Umbilical cord (tissue), 1 donor: ENCODE measurements at regions not wholly inside any gene's neighbourhood (a gene's known extent, or its start where the extent isn't known, plus 50 kb on each side); places are given as distances from the start of the nearest gene placed in this dataset.

Source experiments
- DNase-seq: peaks from one replicate; pipeline ENCODE4 v3.0.0-alpha.2; 2015; ENCODE audit warnings: low spot score

DNA sequence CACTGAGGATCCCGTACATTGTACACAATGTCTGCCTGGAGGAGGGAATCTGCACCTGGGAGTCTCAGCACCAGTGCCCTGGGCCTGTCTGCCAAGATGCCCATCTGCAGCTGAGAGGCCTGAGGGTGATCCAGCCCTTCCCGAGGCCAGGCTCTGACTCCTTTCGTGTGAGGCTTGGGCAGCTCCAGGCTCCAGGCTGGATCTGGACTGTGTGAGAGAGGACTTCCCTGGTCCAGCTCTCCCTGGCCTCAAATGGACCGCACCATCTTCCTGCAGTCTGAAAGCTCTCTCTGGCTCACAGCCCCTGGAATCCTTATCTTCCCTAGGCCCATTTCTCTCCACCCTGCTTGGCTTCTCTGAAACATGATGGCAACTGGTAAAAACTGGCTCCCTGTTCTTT, 324.6 kb downstream of the DYSF start:
- DNase-seq, result no peak

DNA sequence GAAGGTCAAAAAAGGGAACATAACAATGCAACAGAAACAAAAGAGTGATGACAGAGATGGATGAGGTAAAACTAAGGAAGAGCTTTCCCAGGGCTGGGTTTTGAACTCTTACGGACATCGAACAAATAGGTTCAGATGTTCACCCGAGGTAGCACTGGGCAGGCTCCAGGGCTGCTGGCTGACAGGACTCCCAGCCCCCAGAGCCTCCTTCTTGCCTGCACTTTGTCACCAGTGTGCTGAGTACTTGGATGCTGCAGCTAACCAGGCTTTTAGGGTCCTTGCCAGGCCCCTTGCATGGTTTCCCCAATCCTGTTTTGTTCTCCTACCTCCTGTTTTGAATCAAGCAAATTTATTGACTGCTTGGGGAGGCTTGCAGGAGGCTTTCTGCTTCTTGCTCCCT, 322.9 kb downstream of the DYSF start:
- DNase-seq, result no peak

DNA sequence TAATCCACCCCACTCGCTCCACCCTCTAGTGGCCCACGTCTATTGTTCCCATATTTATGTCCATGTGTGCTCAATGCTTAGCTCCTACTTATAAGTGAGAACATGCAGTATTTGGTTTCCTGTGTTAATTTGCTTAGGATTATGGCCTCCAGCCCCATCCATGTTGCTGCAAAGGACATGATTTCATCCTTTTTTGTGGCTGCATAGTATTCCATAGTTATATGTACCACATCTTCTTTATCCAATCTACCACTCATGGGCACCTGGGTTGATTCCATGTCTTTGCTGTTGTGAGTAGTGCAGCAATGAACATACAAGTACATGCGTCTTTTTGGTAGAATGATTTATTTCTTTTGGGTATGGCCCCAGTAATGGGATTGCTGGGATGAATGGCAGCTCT, 319.9 kb downstream of the DYSF start:
- no peak for DNase-seq

DNA sequence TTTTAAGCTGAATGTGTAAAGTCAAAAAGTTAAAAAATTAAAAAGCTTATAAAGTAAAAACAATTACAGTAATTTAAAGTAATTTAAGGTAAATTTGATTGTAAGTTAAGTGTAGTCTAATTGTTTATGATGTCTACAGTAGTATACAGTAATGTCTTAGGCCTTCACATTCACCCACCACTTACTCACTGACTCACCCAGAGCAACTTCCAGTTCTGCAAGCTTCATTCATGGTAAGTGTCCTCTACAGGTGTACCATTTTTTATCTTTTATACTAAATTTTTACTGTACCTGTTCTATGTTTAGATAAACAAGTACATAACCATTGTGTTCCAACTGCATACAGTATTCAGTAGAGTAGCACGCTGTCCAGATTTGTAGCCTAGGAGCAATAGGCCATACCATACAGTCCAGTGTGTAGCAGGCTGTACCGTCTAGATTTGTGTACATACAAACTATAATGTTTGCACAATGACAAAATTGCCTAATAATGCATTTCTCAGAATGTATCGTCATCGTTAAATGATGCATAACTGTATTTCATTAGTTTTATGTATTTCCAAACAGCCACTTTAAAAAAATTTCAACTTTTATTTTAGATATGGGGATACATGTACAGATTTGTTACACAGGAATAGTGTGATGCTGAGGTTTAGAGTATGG, 319.3 kb downstream of the DYSF start:
- no peak for DNase-seq

- no peak for DNase-seq
Measured at GRCh38 chr2:71767663-71768062, 314.3 kb downstream of the DYSF start.

GRCh38 chr2:71759060-71759459, 305.7 kb downstream of the DYSF start:
- no peak for DNase-seq

DNA sequence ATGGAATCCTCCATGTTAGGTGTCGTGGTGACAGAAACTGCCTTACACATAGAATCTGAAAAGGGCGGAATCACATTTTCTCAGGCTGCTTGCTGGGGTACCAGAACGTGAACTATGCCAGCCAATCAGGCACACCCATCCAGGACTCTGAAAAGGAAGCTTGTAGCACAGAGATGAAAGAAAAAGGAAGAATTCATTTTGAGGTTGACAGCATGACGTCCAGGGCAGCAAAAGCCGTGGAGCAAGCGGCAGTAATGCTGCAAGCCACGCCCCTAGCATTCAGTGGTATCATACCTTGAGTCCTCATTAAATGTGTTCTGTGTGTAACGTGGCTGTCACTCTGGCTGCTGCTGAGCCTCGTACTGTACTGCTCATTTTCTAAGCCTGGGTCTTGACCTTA, 304.0 kb downstream of the DYSF start:
- DNase-seq, result no peak

DNA sequence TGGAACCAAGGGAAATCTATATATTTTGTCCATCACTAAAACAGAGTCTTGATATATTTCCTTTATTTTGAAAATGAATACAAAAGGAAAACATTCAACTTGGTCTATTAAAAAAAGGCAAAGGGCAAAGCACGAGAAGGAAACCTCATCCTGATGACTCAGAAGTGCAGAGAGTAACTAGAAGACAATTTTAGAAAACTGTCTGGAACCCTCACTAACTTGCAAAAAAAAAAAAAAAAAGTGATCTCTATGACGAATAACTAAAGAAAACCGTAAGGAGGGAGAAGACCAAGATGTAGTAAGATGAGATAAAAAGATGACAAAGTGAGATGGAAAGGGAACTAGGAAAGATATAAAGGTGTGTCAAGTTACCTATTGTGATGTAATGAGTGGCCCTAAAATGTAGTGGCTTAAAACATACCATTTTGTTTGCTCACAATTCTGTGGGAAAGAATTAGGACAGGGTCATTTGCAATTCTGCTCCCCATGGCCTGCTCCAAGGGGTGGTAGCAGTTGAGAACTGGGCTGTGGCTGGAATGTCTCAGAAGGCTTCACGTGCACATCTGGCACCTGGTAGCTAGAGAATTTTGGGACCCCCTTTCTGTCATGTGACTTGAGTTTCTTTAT, 303.0 kb downstream of the DYSF start:
- DNase-seq, result no peak

DNA sequence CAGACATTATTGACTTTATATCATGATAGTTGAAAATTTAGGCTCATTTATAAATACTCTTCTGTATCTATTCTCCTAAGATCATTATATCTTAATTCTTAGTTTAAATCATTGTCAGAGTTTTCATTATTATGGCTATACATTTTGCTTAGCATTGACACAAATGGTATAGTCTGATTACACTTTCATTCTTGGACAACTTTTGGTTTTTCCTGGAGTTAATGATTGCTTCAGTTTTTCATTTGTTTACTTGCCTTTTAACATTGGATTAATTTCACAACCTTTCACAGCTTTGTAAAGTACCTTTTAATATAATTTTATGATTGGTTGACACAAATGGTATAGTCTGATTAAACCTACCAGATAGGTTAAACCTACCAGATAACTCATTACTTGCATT, 298.2 kb downstream of the DYSF start:
- no peak for DNase-seq

GRCh38 chr2:71749671-71750101, 296.3 kb downstream of the DYSF start:
- peak; percentile 62 for DNase-seq

DNA sequence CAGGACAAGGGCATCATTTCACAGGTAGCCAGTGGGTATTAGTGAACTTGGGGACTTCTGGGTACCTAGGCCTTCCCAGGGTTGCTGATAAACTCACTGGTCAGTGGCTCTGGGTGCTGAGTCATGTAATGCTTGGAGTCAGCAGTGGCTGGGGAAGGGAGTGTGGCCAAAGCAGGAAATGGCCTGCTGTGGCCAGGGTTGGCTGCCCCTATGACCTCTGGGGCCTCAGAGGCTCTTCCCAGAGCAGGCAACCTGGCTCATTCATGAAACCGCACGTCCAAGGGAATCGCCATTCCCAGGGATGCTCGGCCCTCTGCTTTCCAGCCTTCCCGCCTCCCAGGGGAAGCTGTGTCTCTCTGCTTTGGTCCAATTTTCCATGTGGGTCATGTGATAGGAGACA, 294.9 kb downstream of the DYSF start:
- no peak for DNase-seq

DNA sequence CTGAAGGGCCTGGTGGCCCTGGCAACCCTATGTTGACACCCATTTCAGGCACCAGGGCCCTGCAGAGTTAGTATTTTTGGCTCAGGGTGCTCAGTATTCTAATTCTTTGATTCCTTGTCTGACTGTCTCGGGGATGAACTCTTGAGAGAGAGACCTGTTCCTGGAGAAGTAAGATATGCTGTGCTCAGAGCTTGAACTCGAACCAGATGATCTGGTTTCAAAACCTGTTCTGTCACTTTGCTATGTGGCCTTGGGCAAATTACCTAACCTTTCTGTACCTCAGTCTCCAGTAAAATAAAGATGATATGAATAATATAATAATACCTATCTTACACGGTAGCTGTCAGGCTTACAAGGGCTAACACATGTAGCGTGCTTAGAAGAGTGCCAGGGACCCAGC, 294.2 kb downstream of the DYSF start:
- DNase-seq, result peak; percentile 63

- peak; percentile 16 for DNase-seq
Measured at GRCh38 chr2:71746946-71747501, 293.7 kb downstream of the DYSF start.

DNA sequence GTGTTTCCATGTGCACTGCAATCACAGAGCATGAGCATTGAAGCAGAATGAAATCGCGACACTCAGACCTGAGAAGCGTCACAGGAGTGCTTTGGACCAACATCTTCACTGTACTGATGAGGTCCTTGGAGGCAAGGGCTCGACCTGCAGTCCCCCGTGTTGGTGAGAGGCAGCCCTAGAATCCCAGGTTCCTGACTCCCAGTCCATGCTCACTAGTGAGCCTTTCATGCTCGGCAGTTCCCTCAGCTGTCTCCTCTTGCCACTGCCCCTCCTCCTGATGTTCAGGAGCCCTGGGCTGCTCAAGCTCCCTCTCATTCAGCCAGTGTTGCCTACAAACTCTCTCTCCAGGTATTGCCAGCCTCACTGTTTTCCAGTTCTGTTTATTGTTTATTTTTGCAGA, 291.4 kb downstream of the DYSF start:
- no peak for DNase-seq

- DNase-seq, result peak; percentile 10
Measured at GRCh38 chr2:71743995-71744675, 290.8 kb downstream of the DYSF start.

GRCh38 chr2:71742953-71743601, 289.7 kb downstream of the DYSF start:
- DNase-seq, result peak; percentile 31

DNA sequence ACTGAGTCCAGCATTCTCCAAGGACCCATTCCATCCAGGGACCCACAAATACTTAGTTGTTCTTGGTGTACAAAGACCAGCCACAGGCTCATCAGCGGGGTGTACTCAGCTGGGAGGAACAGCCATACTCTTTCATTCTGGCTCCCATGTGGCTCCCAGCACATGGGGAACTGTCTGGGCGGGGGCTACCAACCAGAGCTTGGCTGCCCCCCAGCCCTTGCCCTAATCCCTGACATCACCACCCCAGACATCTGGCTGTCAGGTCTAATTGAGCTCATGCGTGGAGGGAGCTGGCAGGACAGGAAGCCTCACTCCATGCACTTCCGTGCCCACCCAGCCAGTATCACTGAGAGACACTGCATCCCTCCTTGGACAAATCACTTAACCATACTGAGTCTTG, 283.6 kb downstream of the DYSF start:
- DNase-seq, result no peak

DNA sequence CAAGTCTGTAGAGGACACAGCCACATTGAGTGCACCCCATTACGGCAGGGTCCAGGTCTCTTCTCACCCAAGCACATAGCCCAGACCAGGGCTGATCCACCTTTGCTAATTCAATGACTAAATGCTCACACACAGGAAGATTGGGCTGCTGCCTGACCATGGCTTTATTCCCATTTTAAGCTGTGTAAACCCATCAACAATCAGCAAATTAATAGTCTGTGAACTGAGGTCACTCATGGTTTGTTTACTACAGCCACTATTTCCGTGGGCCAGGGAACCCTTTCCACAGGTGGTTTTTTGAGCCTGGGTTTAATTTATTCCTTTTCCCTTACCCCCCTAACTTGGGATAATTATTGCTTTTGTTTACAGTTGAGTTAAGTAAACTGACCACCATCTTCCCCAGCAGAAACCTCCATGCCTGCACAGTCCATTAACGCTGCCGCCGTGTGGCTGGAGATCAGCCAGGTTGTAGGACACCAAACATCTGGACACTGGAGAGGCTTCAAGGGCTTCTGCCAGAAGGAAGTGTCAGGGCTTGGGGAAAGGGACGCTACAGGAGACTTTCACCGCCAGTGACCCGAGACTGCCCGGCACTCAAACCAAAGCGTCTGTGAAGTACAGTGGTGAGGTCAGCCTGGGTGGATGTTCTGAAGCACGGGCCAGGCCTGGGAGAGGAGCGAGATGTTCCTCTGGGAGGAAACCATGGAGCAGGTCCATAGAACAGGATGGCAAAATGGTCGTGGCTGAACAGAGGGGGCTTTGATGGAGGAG, 282.9 kb downstream of the DYSF start:
- no peak for DNase-seq
